NCI-H446 treated with DMSO at 0.1 percent for 48 hours (cell line): ENCODE measurements at regions not wholly inside any gene's neighbourhood (a gene's known extent, or its start where the extent isn't known, plus 50 kb on each side); places are given as distances from the start of the nearest gene placed in this dataset.
A peak's percentile ranks its signal among the peaks of the same experiment; 100 is the strongest.
"Not testable (repeated sequence)": the region's sequence is repeated elsewhere in the genome, so short reads cannot be mapped to it uniquely, and the experiment has no call there.

Experiments
- DNase-seq: peaks from one replicate; lab custom pipeline; 2025; lab: John Stamatoyannopoulos, UW

DNA sequence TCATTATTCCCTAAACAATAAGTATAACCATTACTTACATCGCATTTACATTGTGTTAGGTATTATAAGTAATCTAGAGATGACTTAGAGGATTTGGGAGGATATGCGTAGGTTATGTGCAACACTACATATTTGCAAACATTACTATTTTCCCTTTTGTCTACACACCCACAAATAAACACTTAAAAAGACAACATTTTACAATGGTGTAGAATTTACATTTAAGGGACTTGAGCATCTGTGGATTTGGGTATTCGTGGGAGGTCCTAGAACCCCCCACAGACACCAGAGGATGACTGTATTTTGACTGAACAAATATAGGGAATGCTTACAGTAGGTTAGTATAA lies 220.2 kb upstream of the MYO3A start:
- no peak for DNase-seq

DNA sequence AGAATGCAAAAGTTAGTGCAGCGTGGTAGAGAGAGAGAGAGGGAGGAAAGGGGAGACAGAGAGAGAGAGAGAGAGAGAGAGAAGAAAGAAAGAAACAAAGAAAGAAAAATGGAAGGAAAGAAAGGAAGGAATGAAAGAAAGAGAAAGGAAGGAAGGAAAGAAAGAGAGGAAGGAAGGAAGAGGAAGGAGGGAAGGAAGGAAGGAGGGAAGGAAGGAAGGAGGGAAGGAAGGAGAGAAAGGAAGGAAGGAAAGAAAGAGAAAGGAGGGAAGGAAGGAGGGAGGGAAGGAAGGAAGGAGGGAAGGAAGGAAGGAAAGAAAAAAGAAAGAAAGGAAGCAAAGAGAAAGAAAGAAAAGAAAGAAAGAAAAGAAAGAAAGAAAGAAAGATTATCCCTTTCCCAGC lies 209.8 kb upstream of the MYO3A start:
- no peak for DNase-seq

GRCh38 chr10:25725917-25726716 lies 207.9 kb upstream of the MYO3A start:
- peak; percentile 26 for DNase-seq

- DNase-seq: no peak
Observed at GRCh38 chr10:25738776-25739175, 195.3 kb upstream of the MYO3A start.

DNA sequence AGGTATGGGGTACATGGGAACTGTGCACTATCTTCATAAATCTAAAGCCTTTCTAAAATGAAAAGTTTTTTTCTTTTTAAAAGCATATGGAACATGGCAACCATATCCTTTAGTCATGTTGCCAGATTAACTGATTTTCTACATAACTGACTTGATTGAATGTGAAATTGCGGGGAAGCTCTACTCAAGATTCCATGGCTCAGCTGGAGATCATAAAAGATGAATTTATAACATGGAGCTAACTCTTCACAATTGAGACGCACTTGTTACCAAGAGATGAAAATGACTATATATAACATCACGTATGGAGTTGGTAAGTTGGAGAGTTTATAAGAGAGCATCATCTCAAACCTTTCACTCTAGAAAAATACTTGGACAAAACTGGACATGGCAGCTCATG lies 190.2 kb upstream of the MYO3A start:
- DNase-seq: no peak

GRCh38 chr10:25744574-25744973 lies 189.5 kb upstream of the MYO3A start:
- DNase-seq: no peak

GRCh38 chr10:25745976-25746375 lies 188.1 kb upstream of the MYO3A start:
- no peak for DNase-seq

GRCh38 chr10:25747084-25747483 lies 186.9 kb upstream of the MYO3A start:
- DNase-seq: no peak

DNA sequence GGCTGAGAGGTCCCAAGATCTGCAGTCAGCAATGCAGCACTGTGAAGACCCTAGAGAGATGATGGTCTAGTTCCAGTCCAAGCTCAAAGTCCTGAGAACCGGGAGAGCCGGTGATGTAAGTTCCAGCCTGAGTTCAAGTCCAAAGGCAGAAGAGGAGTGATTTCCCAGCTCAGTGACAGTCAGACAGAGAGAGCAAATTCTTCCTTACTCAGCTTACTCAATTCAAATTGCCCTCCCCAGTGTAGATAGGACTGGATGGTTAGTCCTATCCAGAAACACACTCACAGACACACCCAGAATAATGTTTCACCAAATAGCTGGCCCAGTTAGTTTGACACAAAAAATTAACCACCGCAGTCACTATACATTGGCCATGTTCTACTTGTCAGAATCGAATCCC lies 185.5 kb upstream of the MYO3A start:
- no peak for DNase-seq

- no peak for DNase-seq
Observed at GRCh38 chr10:25753776-25754175, 180.3 kb upstream of the MYO3A start.

- not testable (repeated sequence) for DNase-seq
Observed at GRCh38 chr10:25755874-25756273, 178.2 kb upstream of the MYO3A start.

GRCh38 chr10:25756784-25757183 lies 177.2 kb upstream of the MYO3A start:
- DNase-seq: no peak

GRCh38 chr10:25758041-25758457 lies 176.0 kb upstream of the MYO3A start:
- no peak for DNase-seq

- DNase-seq: no peak
Observed at GRCh38 chr10:25758511-25758910, 175.5 kb upstream of the MYO3A start.

- no peak for DNase-seq
Observed at GRCh38 chr10:25761937-25762336, 172.1 kb upstream of the MYO3A start.

DNA sequence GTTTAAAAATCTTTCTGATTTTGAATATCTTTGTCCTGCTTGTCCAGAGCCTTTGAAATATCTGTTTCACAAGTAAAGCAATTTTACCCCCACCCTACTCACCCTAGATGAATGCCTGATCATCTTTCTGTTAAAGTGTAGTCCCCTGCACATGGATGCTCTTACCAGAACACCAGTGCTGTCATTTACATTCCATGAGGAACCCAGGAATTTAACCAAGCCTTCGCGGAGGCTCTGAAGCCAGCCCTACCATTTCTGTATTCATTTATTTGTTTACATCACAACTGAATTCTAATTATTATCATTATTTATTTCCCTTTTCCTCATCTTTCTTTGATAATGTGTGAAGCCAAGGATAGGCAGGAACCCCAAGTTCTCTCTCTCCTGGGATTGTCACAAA lies 167.8 kb upstream of the MYO3A start:
- no peak for DNase-seq

DNA sequence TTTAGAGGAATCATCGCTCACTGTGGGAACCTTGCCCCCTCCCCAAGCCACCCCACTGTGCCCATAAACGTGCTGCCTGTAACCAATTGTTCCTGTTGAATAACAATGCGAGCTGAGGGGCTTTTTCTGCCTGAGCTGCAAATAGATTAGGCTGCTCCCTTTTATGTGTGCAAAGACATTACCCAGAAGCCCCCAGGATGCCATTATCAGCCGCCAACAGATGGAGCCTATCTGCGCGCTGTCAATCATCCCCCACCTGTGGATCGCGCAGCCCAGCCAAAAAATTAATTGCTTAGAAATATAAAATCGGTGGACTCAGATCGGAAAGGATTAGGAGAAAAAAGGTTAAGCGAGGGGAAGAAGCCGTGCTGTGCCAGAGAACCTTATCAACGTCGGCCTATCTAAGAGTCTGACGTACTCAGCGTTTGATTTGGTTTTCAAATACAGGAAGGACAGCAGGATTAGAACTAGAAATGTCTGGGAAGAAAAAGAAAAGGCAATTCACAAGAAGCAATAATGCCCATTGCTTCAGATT lies 167.3 kb upstream of the MYO3A start:
- DNase-seq: no peak

DNA sequence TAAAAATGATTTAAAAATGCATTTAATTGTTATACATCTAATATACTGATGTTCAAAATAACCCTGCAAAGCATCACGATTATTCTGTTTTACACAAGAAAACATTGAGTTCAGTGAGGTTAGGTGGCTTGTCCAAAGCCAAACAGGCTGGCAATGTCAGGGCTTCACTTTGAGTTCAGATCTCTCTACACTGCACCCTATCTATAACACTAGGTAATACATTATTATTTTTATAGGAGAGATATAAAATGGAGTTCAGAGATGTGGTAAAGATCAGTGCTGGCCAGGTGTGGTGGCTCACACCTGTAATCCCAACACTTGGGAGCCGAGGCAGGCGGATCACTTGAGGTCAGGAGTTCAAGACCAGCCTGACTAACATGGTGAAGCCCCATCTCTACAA lies 165.9 kb upstream of the MYO3A start:
- DNase-seq: no peak

- no peak for DNase-seq
Observed at GRCh38 chr10:25778646-25779045, 155.4 kb upstream of the MYO3A start.

- peak; percentile 2 for DNase-seq
Observed at GRCh38 chr10:25786161-25786560, 147.9 kb upstream of the MYO3A start.

DNA sequence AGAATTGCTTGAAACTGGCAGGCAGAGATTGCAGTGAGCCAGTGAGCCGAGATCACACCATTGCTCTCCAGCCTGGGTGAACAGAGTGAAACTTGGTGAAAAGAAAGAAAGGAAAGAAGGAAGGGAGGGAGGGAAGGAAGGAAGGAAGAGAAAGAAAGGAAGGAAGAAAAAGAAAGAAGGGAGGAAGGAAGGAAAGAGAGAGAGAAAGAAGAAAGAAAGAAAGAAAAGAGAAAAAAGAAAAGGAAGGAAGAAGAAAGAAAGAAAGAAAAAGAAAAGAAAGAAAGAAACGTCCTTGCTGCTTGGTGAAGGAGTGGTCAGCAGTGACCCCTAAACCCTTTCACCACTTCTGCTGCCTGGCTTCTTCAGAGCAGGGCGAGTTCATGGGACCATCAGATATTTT lies 147.1 kb upstream of the MYO3A start:
- DNase-seq: no peak

DNA sequence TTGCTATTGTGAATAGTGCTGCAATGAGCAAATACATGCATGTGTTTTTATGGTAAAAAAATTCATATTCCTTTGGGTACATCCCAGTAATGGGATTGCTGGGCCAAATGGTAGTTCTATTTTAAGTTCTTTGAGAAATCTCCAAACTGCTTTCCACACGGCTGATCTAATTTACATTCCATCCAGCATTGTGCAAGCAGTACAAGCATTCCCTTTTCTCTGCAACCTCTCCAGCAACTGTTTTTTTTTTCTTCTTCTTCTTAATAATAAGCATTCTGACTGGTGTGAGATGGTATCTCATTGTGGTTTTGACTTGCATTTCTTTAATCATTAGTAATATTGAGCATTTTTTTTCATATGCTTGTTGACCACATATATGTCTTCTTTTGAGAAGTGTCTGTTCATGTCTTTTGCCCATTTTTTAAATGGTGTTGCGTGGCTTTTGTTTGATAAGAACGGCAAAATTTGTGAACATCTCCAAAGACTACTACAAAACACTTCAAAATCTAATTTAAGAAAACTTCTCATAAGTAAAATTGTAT lies 136.1 kb upstream of the MYO3A start:
- no peak for DNase-seq

- no peak for DNase-seq
Observed at GRCh38 chr10:25804505-25804904, 129.5 kb upstream of the MYO3A start.

- DNase-seq: no peak
Observed at GRCh38 chr10:25805986-25806385, 128.0 kb upstream of the MYO3A start.
